MCF 10A (cell line): ENCODE measurements at regions not wholly inside any gene's neighbourhood (a gene's known extent, or its start where the extent isn't known, plus 50 kb on each side); places are given as distances from the start of the nearest gene placed in this dataset.

Experiments used
- BruUV-seq: library from RNA; stranded (reverse); fragments of 400-500 nt; replicated peaks from 2 replicates; lab custom pipeline; 2021; lab: Mats Ljungman, UMichigan
- CTCF ChIA-PET: fragments of 300-600 bp; sonication (Branson Sonifier 250); formaldehyde crosslinking; extraction: SDS; loops from one replicate; lab custom pipeline; 2021; ENCODE audit warnings: antibody characterized with exemption, inconsistent platforms; lab: Yijun Ruan, JAX
- POLR2A ChIA-PET: fragments of 300-600, 350-650 bp; sonication (Branson Sonifier 250); formaldehyde crosslinking; extraction: SDS; loops from one replicate; lab custom pipeline; 2020; ENCODE audit warnings: antibody characterized with exemption, inconsistent platforms; lab: Yijun Ruan, JAX
- DNase-seq: peaks from one replicate; pipeline ENCODE4 v3.0.0-alpha.2; 2018; ENCODE audit not compliant: unreplicated experiment
- H3K27ac Mint-ChIP-seq: one replicate; pipeline ENCODE4 v1.8.0; 2022; ENCODE audit warnings: mild to moderate bottlenecking, low read depth, mixed read lengths; ENCODE audit not compliant: unreplicated experiment
- H3K27me3 Mint-ChIP-seq: one replicate; pipeline ENCODE4 v1.8.0; 2022; ENCODE audit warnings: mixed read lengths; ENCODE audit not compliant: insufficient read depth, unreplicated experiment
- H3K36me3 Mint-ChIP-seq: one replicate; pipeline ENCODE4 v1.8.0; 2022; ENCODE audit warnings: mild to moderate bottlenecking, moderate library complexity, mixed read lengths; ENCODE audit not compliant: insufficient read depth, unreplicated experiment
- H3K4me1 Mint-ChIP-seq: one replicate; pipeline ENCODE4 v1.8.0; 2022; ENCODE audit warnings: mixed read lengths; ENCODE audit not compliant: insufficient read depth, unreplicated experiment
- H3K4me3 Mint-ChIP-seq: one replicate; pipeline ENCODE4 v1.8.0; 2022; ENCODE audit warnings: mild to moderate bottlenecking, moderate library complexity, mixed read lengths; ENCODE audit not compliant: unreplicated experiment
- H3K9me3 Mint-ChIP-seq: one replicate; pipeline ENCODE4 v1.8.0; 2022; ENCODE audit warnings: mixed read lengths; ENCODE audit not compliant: unreplicated experiment
- intact Hi-C: fragments of 100-400 bp; cut with micrococcal nuclease; formaldehyde crosslinking; loops from 2 replicates; pipeline ENCODE4 v1.14.1; 2022
- TF ChIP-seq, protein P1 (sequence below): fragments of 200-600 bp; IDR thresholded peaks from one replicate; pipeline ENCODE4 v1.8.0; 2022; ENCODE audit warnings: antibody characterized with exemption, mild to moderate bottlenecking; ENCODE audit not compliant: unreplicated experiment

DNA sequence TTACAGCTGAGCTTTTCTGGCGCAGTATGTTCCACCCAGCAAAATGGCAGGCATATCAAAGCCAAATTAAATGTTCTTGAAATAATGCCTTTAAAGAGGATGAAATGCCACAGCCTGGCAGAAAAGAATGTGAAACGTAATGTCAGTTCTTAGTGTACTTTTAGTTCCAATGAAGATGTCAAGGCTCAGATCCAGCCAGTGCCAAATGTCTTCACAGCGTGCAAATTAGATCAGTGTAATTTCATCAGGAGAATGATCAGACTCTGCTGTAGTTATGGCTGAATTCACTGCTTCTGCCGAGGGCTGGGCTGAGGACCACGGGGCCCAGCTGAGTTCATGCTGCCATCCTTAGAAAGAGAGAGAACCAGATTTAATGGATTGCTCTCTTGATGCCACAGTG lies 78.7 kb upstream of the ITGA4 start:
- CTCF ChIA-PET = no interaction called here
- Mint-ChIP-seq H3K4me1 (no peaks in the 10 kb centered on the region), H3K27me3 (no peaks in the 10 kb centered on the region), H3K36me3 (peaks cover 6% of the 10 kb centered on the region), H3K9me3 (no peaks in the 10 kb centered on the region), H3K27ac (no peak overlapping the region), H3K4me3 (no peak overlapping the region)
- TF ChIP-seq, protein P1, sequence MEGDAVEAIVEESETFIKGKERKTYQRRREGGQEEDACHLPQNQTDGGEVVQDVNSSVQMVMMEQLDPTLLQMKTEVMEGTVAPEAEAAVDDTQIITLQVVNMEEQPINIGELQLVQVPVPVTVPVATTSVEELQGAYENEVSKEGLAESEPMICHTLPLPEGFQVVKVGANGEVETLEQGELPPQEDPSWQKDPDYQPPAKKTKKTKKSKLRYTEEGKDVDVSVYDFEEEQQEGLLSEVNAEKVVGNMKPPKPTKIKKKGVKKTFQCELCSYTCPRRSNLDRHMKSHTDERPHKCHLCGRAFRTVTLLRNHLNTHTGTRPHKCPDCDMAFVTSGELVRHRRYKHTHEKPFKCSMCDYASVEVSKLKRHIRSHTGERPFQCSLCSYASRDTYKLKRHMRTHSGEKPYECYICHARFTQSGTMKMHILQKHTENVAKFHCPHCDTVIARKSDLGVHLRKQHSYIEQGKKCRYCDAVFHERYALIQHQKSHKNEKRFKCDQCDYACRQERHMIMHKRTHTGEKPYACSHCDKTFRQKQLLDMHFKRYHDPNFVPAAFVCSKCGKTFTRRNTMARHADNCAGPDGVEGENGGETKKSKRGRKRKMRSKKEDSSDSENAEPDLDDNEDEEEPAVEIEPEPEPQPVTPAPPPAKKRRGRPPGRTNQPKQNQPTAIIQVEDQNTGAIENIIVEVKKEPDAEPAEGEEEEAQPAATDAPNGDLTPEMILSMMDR = no peak
- DNase-seq = no peak
- no TSS peak for BruUV-seq
- POLR2A ChIA-PET = no interaction called here
- intact Hi-C loops = no loop called here

DNA sequence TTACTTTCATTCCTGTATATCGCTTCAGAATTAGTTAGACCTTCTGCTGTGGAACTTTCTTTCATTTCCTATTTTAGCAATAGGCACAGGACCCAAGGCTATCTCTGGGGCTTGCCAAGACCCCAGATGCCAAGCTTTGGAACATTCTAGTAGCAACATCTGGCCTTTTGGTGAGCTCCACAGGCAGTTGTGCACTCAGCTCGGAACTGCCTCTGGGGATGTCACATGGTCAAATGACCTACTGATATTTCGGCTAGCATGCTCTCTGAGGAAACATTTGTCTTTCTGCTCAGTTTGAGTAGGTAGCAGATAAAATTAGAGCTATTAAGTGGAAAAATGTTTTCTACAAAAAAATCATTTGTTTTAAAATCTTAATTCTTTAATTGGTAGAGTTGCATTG lies 76.6 kb upstream of the ITGA4 start:
- peaks cover 6% of the 10 kb centered on the region for H3K36me3 Mint-ChIP-seq
- H3K9me3 Mint-ChIP-seq = no peaks in the 10 kb centered on the region
- no peak overlapping the region for H3K4me3 Mint-ChIP-seq
- intact Hi-C loops = no loop called here
- TF ChIP-seq, protein P1 = no peak
- DNase-seq = no peak
- POLR2A ChIA-PET = no interaction called here
- no peak overlapping the region for H3K27ac Mint-ChIP-seq
- CTCF ChIA-PET = interaction anchor here (0.5 to 1.7 kb wide), 4 partner anchors 17 to 801 kb away, joined by 3 to 4 read pairs (median 4); no protein-coding TSS in a partner anchor
- no peaks in the 10 kb centered on the region for H3K4me1 Mint-ChIP-seq
- no peaks in the 10 kb centered on the region for H3K27me3 Mint-ChIP-seq
- BruUV-seq = no TSS peak

DNA sequence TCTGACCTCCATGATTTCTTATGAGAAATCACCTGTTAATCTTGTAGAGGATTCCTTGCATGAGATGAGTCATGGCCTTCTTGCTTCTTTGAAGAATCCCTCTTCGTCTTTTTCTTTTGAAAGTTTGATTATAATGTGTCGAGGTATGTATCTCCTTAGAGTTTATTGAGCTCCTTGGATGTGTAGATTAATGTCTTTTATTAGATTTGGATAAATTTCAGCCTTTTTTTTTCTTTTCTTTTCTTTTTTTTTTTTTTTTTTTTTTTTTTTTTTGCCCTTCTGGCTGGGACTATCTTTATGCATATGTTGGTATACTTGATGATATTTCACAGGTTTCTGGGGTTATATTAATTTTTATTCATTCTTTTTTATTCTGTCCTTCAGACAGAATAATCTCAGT lies 72.3 kb upstream of the ITGA4 start:
- no peak overlapping the region for H3K27ac Mint-ChIP-seq
- no peaks in the 10 kb centered on the region for H3K4me1 Mint-ChIP-seq
- no TSS peak for BruUV-seq
- ChIA-PET POLR2A (no interaction called here), CTCF (no interaction called here)
- H3K36me3 Mint-ChIP-seq = no peaks in the 10 kb centered on the region
- no peaks in the 10 kb centered on the region for H3K9me3 Mint-ChIP-seq
- intact Hi-C loops = no loop called here
- TF ChIP-seq, protein P1 = no peak
- DNase-seq = no peak
- H3K27me3 Mint-ChIP-seq = no peaks in the 10 kb centered on the region
- no peak overlapping the region for H3K4me3 Mint-ChIP-seq

DNA sequence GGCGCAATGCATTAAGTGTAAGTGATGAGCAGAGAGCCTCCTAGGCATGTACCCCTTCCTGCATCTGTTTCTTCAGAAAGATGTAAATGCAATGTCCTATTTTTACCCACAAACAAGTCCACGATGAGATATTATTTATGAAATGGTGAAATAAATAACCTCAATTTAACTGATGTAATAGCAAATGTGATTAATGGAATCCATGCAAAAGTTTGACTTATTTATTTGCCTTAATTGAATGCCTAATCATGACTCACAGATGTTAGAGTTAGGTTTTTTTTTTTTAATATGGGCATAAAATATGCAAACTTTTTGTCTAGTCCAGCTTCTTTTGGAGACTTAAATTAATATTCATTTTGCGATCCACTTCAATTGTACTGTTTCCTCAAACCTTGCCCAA lies 67.7 kb upstream of the ITGA4 start:
- no peak for DNase-seq
- POLR2A ChIA-PET = no interaction called here
- TF ChIP-seq, protein P1 = no peak
- no peaks in the 10 kb centered on the region for H3K36me3 Mint-ChIP-seq
- CTCF ChIA-PET = interaction anchor here (0.7 kb wide), 1 partner anchor 27 kb away, joined by 3 read pairs; no protein-coding TSS in a partner anchor
- H3K4me3 Mint-ChIP-seq = no peak overlapping the region
- H3K4me1 Mint-ChIP-seq = peaks cover 6% of the 10 kb centered on the region
- no peak overlapping the region for H3K27ac Mint-ChIP-seq
- H3K27me3 Mint-ChIP-seq = no peaks in the 10 kb centered on the region
- H3K9me3 Mint-ChIP-seq = no peaks in the 10 kb centered on the region
- intact Hi-C loops = no loop called here
- no TSS peak for BruUV-seq
